Immature natural killer cell (primary cell): ENCODE measurements at regions not wholly inside any gene's neighbourhood (a gene's known extent, or its start where the extent isn't known, plus 50 kb on each side); places are given as distances from the start of the nearest gene placed in this dataset.
"Not testable (repeated sequence)": the region's sequence is repeated elsewhere in the genome, so short reads cannot be mapped to it uniquely, and the experiment has no call there.

Source experiments
- DNase-seq, 3 donors: peaks; one replicate each; pipeline ENCODE4 v3.0.0; 2022; ENCODE audit warnings: mixed read lengths in 1 of 3
- H3K27ac Mint-ChIP-seq, 6 donors: one replicate each; pipeline ENCODE4 v1.8.0; 2020; ENCODE audit warnings: mixed read lengths in 6 of 6, mild to moderate bottlenecking in 5 of 6, inconsistent platforms in 4 of 6, moderate library complexity in 3 of 6
- H3K27me3 Mint-ChIP-seq, 3 donors: one replicate each; pipeline ENCODE4 v1.8.0; 2020 to 2021; ENCODE audit warnings: low read depth in 3 of 3, mild to moderate bottlenecking in 3 of 3, mixed read lengths in 3 of 3, moderate library complexity in 3 of 3, inconsistent platforms in 1 of 3
- H3K36me3 Mint-ChIP-seq, 3 donors: one replicate each; pipeline ENCODE4 v1.8.0; 2020; ENCODE audit warnings: mixed read lengths in 3 of 3, inconsistent platforms in 2 of 3, mild to moderate bottlenecking in 2 of 3
- H3K4me1 Mint-ChIP-seq, 2 donors: one replicate each; pipeline ENCODE4 v1.8.0; 2020; ENCODE audit warnings: inconsistent platforms in 2 of 2, mild to moderate bottlenecking in 2 of 2, mixed read lengths in 2 of 2, moderate library complexity in 1 of 2
- H3K4me3 Mint-ChIP-seq, 5 donors: one replicate each; pipeline ENCODE4 v1.8.0; 2020; ENCODE audit warnings: mild to moderate bottlenecking in 5 of 5, mixed read lengths in 5 of 5, inconsistent platforms in 3 of 5, moderate library complexity in 3 of 5
- H3K9me3 Mint-ChIP-seq, 6 donors: one replicate each; pipeline ENCODE4 v1.8.0; 2020; ENCODE audit warnings: mild to moderate bottlenecking in 6 of 6, mixed read lengths in 6 of 6, inconsistent platforms in 4 of 6, moderate library complexity in 3 of 6

GRCh38 chr1:219560856-219561255 lies 52.0 kb downstream of the ZC3H11B start:
- Mint-ChIP-seq H3K27ac (no peak overlapping the region), H3K9me3 (peaks cover 0 to 8% (median 3%) of the 10 kb centered on the region in 6 donors), H3K27me3 (peaks cover 0 to 1% (median 0%) of the 10 kb centered on the region in 3 donors), H3K36me3 (no peaks in the 10 kb centered on the region), H3K4me1 (no peaks in the 10 kb centered on the region), H3K4me3 (no peak overlapping the region)
- DNase-seq, result no peak

- H3K27ac Mint-ChIP-seq, result no peak overlapping the region
- no peaks in the 10 kb centered on the region for H3K4me1 Mint-ChIP-seq
- peaks cover 0 to 8% (median 2%) of the 10 kb centered on the region in 6 donors for H3K9me3 Mint-ChIP-seq
- H3K27me3 Mint-ChIP-seq, result peaks cover 0 to 1% (median 0%) of the 10 kb centered on the region in 3 donors
- no peaks in the 10 kb centered on the region for H3K36me3 Mint-ChIP-seq
- no peak overlapping the region for H3K4me3 Mint-ChIP-seq
- DNase-seq, result no peak
Observed at GRCh38 chr1:219559899-219560298, 53.0 kb downstream of the ZC3H11B start.

GRCh38 chr1:219555806-219556205 lies 57.1 kb downstream of the ZC3H11B start:
- DNase-seq, result no peak
- Mint-ChIP-seq H3K27ac (no peak overlapping the region), H3K4me1 (no peaks in the 10 kb centered on the region), H3K27me3 (peaks cover 0 to 1% (median 0%) of the 10 kb centered on the region in 3 donors), H3K9me3 (peaks cover 0 to 4% (median 1%) of the 10 kb centered on the region in 6 donors), H3K4me3 (no peak overlapping the region), H3K36me3 (no peaks in the 10 kb centered on the region)

GRCh38 chr1:219555031-219555692 lies 57.7 kb downstream of the ZC3H11B start:
- no peaks in the 10 kb centered on the region for H3K4me1 Mint-ChIP-seq
- no peaks in the 10 kb centered on the region for H3K36me3 Mint-ChIP-seq
- no peak overlapping the region for H3K27ac Mint-ChIP-seq
- H3K4me3 Mint-ChIP-seq, result no peak overlapping the region
- peaks cover 0 to 1% (median 0%) of the 10 kb centered on the region in 3 donors for H3K27me3 Mint-ChIP-seq
- no peak for DNase-seq
- H3K9me3 Mint-ChIP-seq, result peaks cover 0 to 4% (median 1%) of the 10 kb centered on the region in 6 donors

- H3K4me1 Mint-ChIP-seq, result no peaks in the 10 kb centered on the region
- H3K27me3 Mint-ChIP-seq, result no peaks in the 10 kb centered on the region
- H3K27ac Mint-ChIP-seq, result no peak overlapping the region
- no peaks in the 10 kb centered on the region for H3K36me3 Mint-ChIP-seq
- H3K9me3 Mint-ChIP-seq, result peaks cover 0 to 4% (median 1%) of the 10 kb centered on the region in 6 donors
- no peak for DNase-seq
- H3K4me3 Mint-ChIP-seq, result no peak overlapping the region
Observed at GRCh38 chr1:219553934-219554502, 58.9 kb downstream of the ZC3H11B start.

- H3K27ac Mint-ChIP-seq, result no peak overlapping the region
- peaks cover 0 to 15% (median 4%) of the 10 kb centered on the region in 6 donors for H3K9me3 Mint-ChIP-seq
- no peaks in the 10 kb centered on the region for H3K27me3 Mint-ChIP-seq
- H3K4me3 Mint-ChIP-seq, result no peak overlapping the region
- no peaks in the 10 kb centered on the region for H3K4me1 Mint-ChIP-seq
- H3K36me3 Mint-ChIP-seq, result no peaks in the 10 kb centered on the region
- no peak for DNase-seq
Observed at GRCh38 chr1:219550201-219550600, 62.7 kb downstream of the ZC3H11B start.

GRCh38 chr1:219549215-219549614 lies 63.7 kb downstream of the ZC3H11B start:
- DNase-seq, result no peak
- peaks cover 0 to 3% (median 0%) of the 10 kb centered on the region in 3 donors for H3K36me3 Mint-ChIP-seq
- no peaks in the 10 kb centered on the region for H3K4me1 Mint-ChIP-seq
- peaks cover 0 to 17% (median 6%) of the 10 kb centered on the region in 6 donors for H3K9me3 Mint-ChIP-seq
- H3K4me3 Mint-ChIP-seq, result no peak overlapping the region
- no peaks in the 10 kb centered on the region for H3K27me3 Mint-ChIP-seq
- H3K27ac Mint-ChIP-seq, result no peak overlapping the region

- H3K9me3 Mint-ChIP-seq, result peaks cover 0 to 22% (median 6%) of the 10 kb centered on the region in 6 donors
- no peak overlapping the region for H3K4me3 Mint-ChIP-seq
- no peak for DNase-seq
- H3K4me1 Mint-ChIP-seq, result peaks cover 0 to 2% of the 10 kb centered on the region in 2 donors
- H3K36me3 Mint-ChIP-seq, result peaks cover 0 to 3% (median 0%) of the 10 kb centered on the region in 3 donors
- no peak overlapping the region for H3K27ac Mint-ChIP-seq
- no peaks in the 10 kb centered on the region for H3K27me3 Mint-ChIP-seq
Observed at GRCh38 chr1:219548386-219548785, 64.5 kb downstream of the ZC3H11B start.

GRCh38 chr1:219545756-219546155 lies 67.1 kb downstream of the ZC3H11B start:
- H3K4me3 Mint-ChIP-seq, DNase-seq, H3K27ac Mint-ChIP-seq, H3K27me3 Mint-ChIP-seq, H3K4me1 Mint-ChIP-seq, H3K36me3 Mint-ChIP-seq: not testable (repeated sequence)
- H3K9me3 Mint-ChIP-seq, result peaks cover 0 to 22% (median 9%) of the 10 kb centered on the region in 6 donors

- peaks cover 0 to 2% of the 10 kb centered on the region in 2 donors for H3K4me1 Mint-ChIP-seq
Observed at GRCh38 chr1:219544163-219544846, 68.6 kb downstream of the ZC3H11B start.

GRCh38 chr1:219542828-219543518 lies 69.9 kb downstream of the ZC3H11B start:
- no peak overlapping the region for H3K4me3 Mint-ChIP-seq
- peaks cover 0 to 3% (median 0%) of the 10 kb centered on the region in 3 donors for H3K36me3 Mint-ChIP-seq
- peaks cover 0 to 2% of the 10 kb centered on the region in 2 donors for H3K4me1 Mint-ChIP-seq
- peaks cover 0 to 4% (median 0%) of the 10 kb centered on the region in 3 donors for H3K27me3 Mint-ChIP-seq
- H3K9me3 Mint-ChIP-seq, result peaks cover 1 to 18% (median 9%) of the 10 kb centered on the region in 6 donors
- DNase-seq, result no peak
- no peak overlapping the region for H3K27ac Mint-ChIP-seq

More at GRCh38 chr1:219544163-219544846, 68.6 kb downstream of the ZC3H11B start:
- Mint-ChIP-seq H3K9me3 (peaks cover 1 to 22% (median 9%) of the 10 kb centered on the region in 6 donors), H3K36me3 (peaks cover 0 to 3% (median 0%) of the 10 kb centered on the region in 3 donors), H3K4me3 (no peak overlapping the region), H3K27ac (no peak overlapping the region), H3K27me3 (peaks cover 0 to 4% (median 0%) of the 10 kb centered on the region in 3 donors)
- DNase-seq, result no peak

- peaks cover 0 to 10% (median 5%) of the 10 kb centered on the region in 6 donors for H3K9me3 Mint-ChIP-seq
- peaks cover 0 to 3% (median 0%) of the 10 kb centered on the region in 3 donors for H3K36me3 Mint-ChIP-seq
- H3K4me3 Mint-ChIP-seq, result no peak overlapping the region
- no peak for DNase-seq
- no peak overlapping the region for H3K27ac Mint-ChIP-seq
- H3K4me1 Mint-ChIP-seq, result peaks cover 0 to 2% of the 10 kb centered on the region in 2 donors
- peaks cover 0 to 4% (median 0%) of the 10 kb centered on the region in 3 donors for H3K27me3 Mint-ChIP-seq
Observed at GRCh38 chr1:219541946-219542345, 71.0 kb downstream of the ZC3H11B start.

- Mint-ChIP-seq H3K9me3 (peaks cover 0 to 14% (median 6%) of the 10 kb centered on the region in 6 donors), H3K4me3 (no peak overlapping the region), H3K27me3 (peaks cover 0 to 4% (median 3%) of the 10 kb centered on the region in 3 donors), H3K27ac (no peak overlapping the region), H3K36me3 (peaks cover 0 to 3% (median 0%) of the 10 kb centered on the region in 3 donors), H3K4me1 (peaks cover 0 to 2% of the 10 kb centered on the region in 2 donors)
- DNase-seq, result no peak
Observed at GRCh38 chr1:219539645-219540254, 73.2 kb downstream of the ZC3H11B start.
